Inflammatory macrophage treated with lipopolysaccharide for 1 hour (primary cell): ENCODE measurements at regions not wholly inside any gene's neighbourhood (a gene's known extent, or its start where the extent isn't known, plus 50 kb on each side); places are given as distances from the start of the nearest gene placed in this dataset.
"Not testable (repeated sequence)": the region's sequence is repeated elsewhere in the genome, so short reads cannot be mapped to it uniquely, and the experiment has no call there.

Source experiments
- DNase-seq, 2 donors: peaks; one replicate each; pipeline ENCODE4 v3.0.0-alpha.2; 2020 to 2022

DNA sequence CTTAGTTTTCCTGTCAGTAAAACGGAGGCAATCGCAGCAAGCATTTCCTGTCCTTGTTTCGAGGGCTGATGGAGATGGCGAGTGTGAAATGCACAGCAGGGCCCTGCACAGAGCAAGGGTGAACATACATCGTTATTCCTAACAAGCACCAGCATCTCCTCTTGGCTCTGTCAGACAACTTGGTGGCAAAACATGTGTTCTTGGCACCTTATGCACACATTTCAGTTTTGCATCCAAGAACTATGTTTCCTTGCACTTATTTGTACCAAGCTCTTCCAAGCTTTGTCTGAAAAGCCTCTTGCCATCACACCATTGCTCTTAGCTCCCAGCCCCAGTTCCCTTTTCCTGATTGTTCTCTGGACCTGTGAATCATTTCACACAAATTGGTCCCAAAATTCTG lies 132.9 kb upstream of the GRB10 start:
- no peak for DNase-seq

DNA sequence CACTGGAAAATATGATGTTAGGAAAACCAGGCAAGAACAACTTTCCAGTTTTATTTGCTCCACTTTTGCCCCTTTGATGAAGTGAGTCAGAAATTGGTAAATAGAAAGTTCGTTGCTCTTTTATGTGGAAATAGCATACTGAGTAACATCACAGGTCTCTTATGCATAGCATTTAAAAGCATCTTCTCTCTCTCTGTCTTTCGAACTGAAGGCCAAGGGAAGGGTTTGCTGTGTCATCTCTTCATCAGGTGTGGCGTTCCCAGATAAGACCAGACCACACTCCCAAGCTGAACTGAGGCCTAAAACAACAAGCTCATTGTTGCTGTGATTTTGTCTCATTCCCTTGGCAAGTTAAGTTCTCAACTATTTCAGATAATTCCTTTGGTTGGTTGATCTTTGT lies 131.8 kb upstream of the GRB10 start:
- no peak for DNase-seq

DNA sequence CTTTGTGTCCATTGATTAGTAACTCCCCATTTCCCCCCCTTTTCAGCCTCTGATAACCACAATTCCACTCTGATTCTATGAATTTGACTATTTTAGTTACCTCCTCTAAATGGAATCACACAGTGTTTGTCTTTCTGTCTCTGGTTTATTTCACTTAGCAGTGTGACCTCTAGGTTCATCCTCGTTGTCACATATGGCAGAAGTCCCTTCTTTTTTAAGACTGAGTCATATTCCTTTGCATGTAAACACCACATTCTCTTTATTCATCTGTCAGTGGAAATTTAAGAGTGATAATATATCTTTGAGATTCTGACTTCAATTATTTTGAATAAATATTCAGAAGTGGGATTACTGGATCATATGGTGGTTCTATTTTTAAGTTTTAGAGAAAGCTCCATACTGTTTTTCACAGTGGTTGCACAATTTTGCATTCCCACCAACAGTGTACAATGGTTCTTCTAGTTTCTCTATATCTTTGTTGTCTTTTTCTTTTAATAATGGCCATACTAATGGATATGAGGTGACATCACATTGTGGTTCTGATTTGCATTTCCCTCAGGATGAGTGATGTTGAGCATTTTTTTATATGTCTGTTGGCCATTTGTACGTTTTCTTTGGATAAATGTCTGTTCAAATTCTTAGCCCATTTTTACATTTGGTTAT lies 126.1 kb upstream of the GRB10 start:
- no peak for DNase-seq

DNA sequence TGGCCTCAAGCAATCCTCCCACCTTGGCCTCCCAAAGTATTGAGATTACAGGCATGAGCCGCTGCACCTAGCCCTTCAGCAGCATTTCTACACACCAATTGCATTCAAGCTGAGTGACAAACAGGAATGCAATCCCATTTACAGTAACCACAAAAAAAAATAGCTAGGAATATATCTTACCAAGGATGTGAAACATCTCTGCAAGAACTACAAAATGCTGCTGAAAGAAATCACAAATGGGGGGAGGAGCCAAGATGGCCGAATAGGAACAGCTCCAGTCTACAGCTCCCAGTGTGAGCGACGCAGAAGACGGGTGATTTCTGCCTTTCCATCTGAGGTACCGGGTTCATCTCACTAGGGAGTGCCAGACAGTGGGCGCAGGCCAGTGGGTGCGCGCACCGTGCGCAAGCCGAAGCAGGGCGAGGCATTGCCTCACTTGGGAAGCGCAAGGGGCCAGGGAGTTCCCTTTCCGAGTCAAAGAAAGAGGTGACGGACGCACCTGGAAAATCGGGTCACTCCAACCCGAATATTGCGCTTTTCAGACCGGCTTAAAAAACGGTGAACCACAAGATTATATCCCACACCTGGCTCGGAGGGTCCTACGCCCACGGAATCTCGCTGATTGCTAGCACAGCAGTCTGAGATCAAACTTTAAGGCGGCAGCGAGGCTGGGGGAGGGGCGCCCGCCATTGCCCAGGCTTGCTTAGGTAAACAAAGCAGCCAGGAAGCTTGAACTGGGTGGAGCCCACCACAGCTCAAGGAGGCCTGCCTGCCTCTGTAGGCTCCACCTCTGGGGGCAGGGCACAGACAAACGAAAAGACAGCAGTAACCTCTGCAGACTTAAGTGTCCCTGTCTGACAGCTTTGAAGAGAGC lies 116.1 kb upstream of the GRB10 start:
- not testable (repeated sequence) for DNase-seq

DNA sequence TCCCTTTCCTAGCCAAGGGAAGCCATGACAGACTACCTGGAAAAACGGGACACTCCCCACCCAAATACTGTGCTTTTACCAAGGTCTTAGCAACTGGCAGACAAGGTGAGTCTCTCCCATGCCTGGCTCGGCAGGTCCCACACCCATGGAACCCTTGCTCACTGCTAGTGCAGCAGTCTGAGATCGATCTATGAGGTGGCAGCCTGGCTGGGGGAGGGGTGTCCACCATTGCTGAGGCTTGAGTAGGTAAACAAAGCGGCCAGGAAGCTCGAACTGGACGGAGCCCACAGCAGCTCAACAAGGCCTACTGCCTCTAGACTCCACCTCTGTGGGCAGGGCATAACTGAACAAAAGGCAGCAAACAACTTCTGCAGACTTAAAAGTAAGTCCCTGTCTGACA lies 104.4 kb upstream of the GRB10 start:
- not testable (repeated sequence) for DNase-seq

DNA sequence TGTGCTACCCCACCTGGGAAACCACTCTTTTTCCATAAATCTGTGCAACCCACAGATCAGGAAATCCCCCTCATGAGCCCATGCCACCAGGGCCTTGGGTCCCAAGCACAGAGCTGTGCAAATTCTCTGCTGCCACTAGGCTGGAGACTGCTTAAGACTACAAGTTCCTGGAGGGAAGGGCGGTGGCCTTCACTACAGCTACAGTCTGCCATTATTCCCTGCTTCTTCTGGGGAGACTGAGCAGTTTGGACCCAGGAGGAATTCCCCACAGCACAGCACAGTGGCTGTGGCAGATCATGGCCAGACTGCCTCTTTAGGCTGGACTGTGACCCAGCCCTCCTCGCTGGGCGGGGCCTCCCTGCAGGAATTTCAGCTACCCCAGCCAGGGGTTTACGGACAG lies 89.7 kb upstream of the GRB10 start:
- DNase-seq, result no peak

DNA sequence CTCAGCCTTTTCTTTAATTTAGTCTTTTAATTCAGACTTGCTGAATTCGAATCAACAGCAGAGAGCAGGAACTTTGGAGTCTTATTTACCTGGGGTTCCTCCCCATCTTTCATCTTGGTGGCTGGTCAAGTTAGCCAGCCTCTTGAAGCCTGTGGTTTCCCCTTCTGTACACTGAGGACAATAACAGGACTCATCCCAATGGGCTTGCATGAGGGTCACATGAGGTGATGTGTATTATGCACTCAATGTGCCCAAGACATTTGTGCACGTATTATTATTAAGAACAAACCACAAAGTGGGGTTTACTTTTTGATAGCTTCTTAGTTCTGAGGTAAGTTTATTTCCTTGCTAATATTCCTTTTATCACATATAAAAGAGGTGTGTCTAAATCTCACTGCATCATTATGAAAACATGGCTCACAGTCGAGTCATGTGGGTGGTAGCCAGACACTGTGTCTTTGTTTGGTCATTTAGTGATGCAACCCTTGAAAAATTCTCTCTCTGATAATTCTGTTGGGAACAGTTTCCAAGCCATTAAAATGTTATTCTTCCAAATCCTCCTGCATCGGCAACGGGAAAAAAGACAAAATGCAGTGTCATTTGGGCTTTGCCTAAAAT lies 86.5 kb upstream of the GRB10 start:
- DNase-seq, result no peak

DNA sequence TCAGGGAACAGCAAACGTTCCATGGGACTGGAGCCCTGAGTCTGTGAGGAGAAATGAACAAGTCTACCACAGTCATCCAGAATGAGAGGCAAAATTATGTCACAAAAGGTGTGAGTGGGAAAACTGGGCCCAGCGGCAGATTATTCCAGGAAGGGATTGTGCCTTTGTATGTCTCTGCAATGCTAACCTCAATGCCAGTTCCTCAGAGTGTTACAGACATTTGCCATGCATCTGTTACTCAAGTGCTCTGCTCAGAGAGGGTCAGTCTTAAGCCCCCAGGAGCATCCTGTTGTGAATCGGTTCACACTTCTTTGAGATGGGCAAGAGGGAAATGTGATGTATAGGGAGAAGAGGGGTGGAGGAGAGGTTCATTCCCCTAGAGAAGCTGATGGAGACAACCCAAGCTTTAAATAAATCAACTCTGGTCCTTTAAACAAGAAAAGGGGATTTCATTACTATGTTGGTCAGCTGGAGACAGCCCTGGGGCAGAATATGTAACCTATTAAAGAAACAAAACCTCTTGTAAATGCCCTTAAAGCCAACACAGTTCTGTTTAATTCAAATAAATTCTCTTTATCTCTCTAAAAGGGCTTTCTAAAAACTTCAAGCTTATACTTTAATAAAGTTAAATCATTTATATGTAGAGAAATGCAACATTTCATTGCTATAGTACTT lies 85.9 kb upstream of the GRB10 start:
- no peak for DNase-seq

DNA sequence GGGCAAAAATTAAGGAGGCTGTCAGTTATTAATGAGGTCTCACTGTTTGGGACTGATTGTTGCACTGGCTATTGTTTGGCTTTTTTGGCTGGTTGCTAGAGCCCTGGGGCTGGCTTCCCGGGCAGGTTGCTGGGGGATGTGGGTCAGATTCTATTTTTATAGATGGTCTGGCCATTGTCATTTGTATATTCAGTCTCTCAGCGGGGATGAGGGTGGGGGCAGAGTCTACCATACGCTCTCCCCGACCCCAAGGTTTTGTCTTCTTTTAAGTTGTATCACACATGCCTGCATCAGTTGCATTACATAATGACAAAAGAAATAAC lies 84.3 kb upstream of the GRB10 start:
- DNase-seq, result no peak

DNA sequence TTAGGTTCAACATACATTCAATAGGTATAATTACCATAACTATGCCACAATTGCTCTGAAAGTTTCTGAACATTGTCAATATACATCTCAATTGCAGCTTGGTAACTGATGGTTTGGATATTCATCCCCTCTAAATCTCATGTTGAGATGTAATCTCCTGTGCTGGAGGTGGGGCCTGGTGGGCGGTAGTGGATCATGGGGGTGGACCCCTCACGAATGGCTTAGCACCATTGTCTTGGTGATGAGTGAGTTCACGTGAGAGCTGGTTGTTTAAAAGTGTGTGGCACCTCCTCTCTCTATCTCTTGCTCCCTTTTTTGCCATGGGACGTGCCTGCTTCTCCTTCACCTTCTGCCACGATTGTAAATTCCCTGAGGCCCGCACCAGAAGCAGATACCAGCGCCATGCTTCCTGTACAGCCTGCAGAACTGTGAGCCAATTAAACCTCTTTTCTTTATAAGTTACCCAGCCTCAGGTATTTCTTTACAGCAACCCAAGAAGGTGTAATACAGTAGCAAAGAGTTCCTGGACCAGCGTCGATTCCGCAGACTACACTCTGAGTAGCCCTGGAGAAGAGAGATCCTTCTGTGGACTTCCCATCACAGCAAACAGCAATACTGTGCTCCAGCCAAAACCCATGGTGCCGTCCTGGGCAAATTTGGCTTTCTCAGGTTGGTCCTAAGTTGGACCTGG lies 83.8 kb upstream of the GRB10 start:
- no peak for DNase-seq

DNA sequence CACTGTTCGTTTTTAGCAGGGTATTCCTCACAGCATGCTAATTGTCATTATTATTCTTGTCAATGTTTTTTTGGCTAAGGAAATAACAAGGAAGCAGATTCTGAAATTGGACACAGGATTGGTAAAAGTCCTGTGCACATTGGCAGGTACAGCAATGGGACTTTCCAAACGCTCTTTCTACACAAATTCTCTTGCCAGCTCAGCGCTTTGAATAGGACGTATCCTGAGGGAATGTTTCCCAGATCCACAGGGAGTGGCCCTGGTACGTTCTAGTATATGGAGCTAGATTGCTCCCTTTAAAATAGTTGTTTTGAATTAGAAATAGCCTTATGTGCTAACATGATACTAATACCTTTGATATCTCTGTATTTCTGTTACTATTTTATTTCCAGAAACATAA lies 82.8 kb upstream of the GRB10 start:
- DNase-seq, result no peak

DNA sequence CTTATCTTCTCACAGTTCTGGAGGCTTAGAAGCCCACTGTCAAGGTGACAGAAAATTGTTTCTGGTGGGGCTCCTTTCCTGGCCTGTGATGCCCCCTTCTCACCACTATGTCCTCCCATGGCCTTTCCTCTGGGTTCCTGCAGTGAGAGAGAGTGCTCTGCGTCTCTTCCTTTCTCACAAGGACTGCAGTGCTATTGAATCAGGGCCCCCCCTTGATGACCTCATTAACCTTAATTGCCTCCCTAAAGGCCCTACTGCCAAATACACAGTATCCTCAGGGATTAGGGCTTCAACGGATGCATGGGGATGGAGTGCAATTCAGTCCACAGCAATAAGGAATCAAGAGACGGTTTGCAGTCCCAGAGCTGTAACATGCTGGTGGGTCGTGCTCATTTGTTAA lies 82.0 kb upstream of the GRB10 start:
- DNase-seq, result no peak

DNA sequence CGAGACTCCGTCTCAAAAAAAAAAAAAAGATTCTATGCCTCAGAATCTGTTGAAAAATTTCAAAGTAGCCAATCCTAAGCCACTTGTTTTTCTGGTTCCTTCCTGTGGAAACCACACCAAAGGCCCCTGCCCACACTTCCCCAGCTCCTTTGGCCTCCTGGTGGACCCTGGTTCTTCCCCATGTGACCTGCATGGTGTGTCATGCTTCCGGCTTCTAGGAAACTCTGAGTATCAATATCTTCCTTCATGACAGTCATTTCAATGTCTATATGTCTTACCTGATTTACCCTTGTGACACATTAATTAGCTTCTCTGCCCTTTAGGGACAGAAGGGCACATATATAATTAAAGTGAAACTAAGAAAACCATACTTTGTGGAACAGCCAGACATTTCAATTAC lies 80.4 kb upstream of the GRB10 start:
- DNase-seq, result no peak

DNA sequence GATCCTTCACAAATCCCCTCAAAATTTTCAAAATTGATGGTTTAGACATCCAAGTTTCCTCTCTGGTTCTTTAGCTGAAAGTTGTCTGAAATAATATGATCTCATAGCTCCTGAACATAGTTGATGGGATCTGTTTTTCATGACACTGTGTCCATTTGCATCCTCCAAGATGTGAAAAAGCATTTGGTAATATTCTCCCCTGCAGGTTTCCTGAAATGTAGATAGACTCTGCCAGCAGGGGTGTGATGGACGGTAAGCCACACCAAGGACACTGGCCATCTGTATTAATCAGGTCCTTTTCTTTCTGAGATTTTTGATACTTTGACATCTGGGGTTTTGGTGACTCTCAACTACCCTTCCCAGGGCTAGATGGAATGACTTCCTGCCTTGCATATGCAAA lies 79.6 kb upstream of the GRB10 start:
- DNase-seq, result no peak

DNA sequence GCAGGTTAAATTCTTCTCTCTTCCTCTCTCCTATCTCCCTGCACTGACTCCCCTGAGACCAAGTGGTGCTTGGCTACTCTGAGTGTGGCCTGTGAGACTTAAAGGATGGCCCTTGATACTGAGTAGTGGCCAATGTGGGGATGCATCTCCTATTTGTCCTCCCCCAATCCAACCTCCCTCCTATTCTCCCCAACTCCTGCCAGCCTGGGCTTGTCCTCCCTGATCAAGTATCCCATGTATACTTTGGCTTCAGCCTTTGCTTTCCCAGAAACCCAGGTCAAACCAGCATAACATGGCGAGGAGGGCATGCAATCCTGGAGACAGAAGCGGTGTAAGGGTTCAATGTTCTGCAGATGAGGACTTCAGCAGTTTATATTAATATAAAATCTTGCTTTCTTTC lies 77.9 kb upstream of the GRB10 start:
- no peak for DNase-seq

DNA sequence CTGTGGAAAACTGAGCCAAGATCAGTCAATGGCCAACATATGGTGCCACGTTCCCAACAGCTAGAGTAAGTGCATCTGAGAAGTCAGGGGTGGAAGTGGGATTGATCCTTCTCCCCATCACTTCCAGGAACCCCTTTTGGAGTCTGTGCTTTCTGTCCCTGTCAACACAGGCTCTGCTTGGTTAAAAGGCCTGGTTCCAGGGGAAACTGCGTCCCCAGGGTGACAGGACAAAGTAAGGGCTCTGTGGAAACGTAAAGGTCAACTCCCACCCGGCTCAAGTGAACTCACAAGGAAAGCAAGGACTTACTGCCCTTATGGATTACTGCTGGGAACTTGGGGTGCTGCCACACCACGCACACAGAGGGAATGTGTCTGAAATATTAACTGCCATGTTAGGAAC lies 77.5 kb upstream of the GRB10 start:
- no peak for DNase-seq

DNA sequence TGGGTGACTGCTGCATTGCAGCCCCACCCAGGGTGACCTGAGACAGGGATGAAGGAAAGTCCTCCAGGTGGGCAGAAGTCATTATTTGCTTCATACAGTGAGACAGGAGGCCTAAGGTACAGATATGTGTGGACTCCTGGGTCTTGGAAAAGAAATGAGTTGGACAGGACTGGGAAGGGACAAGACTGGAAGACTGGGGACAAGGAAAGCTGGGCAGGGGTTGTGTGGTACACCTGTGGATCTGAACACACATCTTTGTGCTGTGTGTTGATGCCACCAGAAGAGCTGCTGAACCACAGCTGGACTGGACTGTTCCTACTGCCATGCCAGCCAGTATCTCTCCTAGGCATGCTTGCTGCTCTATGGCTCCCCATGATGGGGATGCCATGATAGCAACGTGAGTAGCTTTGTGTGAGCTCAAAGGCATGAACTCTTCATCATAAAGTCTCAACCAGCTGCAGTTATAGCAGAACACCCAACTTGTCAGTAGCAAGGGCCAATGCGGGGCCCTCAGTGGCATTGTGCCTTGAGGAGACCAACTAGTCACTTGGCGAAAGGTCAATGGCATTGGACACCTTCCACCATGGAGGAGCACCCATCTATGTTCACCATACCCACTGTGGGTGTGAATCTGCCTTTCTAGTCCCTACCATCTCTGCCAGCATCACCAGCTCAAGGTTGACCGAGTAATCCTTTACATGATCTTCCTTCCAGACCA lies 76.0 kb upstream of the GRB10 start:
- no peak for DNase-seq

DNA sequence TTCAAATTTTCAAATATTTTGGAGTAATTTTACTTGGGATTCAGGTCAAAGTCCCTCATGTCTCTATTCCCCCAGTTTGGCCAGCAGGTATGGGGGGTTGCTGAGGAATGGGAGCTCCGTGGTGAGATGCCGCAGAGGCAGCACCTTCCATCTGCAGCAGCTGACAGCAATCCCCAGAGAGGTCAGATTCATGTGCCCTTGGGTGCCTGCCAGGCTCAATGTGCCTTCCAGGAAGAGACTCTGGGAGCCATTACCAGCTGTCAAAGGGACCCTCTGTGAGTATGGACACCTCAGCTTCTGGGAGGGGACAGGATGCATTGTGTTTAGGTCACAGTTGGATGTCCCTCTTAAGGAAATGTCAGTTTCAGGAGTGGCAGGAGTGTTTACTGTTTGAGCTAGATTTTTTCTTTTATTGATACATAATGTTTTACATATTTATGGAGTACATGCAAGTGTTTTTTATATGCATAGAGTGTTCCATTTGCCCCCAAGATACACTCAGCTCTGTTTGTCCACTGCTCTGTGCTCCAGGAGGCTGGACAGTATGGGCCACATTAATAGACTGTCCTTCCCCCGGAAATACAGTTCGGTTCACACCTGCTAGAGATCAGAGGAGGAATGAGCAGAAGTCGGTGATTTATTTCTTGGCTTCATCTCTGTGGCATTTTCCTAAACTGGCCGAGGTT lies 75.3 kb upstream of the GRB10 start:
- DNase-seq, result no peak

DNA sequence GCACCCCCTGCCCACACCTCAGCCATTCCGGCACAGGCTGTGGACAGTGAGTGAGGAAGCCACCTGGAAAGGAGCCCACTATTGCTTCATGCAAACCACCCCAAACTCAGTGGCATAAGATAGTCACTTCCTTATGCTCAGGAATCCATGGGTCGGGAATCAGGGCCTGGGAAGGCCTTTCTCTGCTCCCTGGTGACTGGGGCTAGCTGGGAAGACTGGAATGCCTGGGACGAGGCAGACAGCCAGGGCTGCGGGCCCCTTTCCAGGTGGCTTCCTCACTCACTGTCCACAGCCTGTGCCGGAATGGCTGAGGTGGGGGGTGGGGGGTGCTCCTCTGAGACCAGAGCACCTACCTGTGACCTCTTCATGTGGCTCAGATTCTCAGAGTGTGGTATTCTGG lies 74.1 kb upstream of the GRB10 start:
- DNase-seq, result no peak

DNA sequence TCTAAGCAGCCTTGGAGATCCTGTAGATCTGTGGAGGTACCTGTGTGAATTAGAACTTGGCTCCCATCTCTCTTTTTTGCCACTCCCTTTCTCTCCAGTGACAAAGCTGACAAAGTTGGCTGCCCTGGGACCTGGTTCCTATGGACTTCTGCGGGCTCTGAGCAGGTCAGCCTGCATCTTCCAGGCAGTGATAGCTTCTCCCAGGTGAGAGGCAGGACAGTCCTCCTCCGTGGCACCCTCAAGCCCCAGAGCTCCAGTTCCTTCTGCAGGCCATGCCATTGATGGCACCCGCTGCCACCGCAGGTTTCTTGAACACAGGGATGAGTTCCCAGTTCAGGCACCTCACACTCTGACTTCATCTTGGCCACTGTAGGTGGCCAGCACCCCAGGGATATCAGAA lies 73.5 kb upstream of the GRB10 start:
- DNase-seq, result no peak

DNA sequence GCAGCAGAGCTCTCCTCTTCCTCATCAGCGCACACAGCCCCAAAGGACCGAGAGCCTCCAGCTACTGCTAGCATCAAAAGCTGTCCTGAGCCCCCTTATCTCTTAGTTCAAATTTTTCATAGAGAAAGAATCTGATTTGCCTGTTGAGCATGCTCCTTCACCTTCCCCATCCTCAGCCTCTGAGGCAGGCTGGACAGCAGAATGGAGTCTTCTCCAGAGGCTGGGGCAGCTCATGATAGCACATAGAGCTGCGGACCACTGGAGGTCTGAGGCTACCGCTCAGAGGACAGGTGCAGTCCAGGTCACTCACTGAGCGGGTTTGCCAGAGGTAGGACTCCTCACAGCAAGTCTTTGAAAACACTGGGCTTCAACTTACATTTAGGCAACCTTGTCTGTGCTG lies 72.8 kb upstream of the GRB10 start:
- DNase-seq, result no peak

DNA sequence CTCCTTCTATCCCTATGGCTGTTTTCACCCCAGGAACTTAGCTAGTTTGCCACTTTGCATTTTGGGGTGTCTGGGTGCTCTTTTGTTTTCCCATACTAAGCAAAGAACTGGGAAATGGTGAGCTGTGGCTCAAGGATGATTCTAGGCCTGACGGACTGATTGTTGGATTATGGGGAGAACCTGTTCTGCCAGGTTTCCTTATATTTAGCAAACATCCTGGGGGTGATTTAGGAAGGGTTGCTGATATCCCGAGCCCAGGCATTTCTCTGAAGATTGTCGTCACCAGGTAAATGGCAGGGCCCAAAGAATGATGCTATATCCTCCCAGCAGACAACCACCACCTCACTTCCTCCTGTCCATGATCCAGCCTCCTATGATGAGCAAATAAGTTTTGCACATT lies 72.1 kb upstream of the GRB10 start:
- DNase-seq, result no peak
